ENCODE measurements at regions not wholly inside any gene's neighbourhood (a gene's known extent, or its start where the extent isn't known, plus 50 kb on each side); places are given as distances from the start of the nearest gene placed in this dataset.
A peak's percentile ranks its signal among the peaks of the same experiment; 100 is the strongest.

DNA sequence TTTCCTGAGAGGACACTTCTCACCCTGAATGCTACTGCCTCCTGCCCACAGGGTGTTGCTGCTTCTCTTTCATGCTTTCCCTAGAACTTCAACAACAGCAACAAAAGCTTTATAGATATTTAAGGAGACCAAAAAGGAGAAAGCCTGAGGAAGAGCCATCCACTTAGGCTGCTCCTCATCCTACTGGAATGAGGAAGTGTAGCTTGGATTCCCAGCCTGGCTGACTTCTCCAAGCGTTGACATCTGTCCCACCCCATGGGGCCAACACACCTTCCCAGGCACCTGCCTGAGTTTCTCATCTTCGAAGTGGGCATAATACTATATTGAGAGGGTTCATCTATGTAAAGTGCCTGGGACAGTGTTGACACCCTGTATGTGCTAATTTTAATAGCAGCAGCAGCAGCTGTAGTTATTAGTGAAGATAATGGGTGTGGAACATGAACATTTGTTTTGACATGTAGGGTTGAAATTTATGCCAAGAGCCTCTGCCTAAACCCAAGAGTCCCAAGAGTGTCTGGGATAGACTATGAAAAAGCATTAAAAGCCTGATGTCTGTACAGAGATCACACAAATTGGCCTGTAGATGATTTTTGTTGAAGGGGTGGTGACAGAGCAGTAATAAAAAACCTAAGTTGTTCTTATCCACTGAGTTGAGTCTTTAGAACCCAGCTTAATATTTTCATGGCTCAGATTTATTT lies 96.5 kb upstream of the PIAS1 start:
- H3K4me1 ChIP-seq, result no peaks in the 10 kb centered on the region
- no peak overlapping the region for H3K4me3 ChIP-seq
- no peak overlapping the region for H3K27ac ChIP-seq
- H3K27me3 ChIP-seq, result no peaks in the 10 kb centered on the region
- H3K9me3 ChIP-seq, result no peaks in the 10 kb centered on the region
- intact Hi-C loops (cut with DNase I; ENCODE audit: low total_unique reads), result no loop called here
- no peaks in the 10 kb centered on the region for H3K36me3 ChIP-seq
- DNase-seq (ENCODE audit: low spot score in 2 of 2), result no peak
- TF ChIP-seq POLR2A (IDR thresholded peaks at IDR 0.05) (no peak), POLR2AphosphoS5 (IDR thresholded peaks at IDR 0.05) (no peak)
- TF ChIP-seq, protein P1, sequence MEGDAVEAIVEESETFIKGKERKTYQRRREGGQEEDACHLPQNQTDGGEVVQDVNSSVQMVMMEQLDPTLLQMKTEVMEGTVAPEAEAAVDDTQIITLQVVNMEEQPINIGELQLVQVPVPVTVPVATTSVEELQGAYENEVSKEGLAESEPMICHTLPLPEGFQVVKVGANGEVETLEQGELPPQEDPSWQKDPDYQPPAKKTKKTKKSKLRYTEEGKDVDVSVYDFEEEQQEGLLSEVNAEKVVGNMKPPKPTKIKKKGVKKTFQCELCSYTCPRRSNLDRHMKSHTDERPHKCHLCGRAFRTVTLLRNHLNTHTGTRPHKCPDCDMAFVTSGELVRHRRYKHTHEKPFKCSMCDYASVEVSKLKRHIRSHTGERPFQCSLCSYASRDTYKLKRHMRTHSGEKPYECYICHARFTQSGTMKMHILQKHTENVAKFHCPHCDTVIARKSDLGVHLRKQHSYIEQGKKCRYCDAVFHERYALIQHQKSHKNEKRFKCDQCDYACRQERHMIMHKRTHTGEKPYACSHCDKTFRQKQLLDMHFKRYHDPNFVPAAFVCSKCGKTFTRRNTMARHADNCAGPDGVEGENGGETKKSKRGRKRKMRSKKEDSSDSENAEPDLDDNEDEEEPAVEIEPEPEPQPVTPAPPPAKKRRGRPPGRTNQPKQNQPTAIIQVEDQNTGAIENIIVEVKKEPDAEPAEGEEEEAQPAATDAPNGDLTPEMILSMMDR (IDR thresholded peaks at IDR 0.05), result no peak

DNA sequence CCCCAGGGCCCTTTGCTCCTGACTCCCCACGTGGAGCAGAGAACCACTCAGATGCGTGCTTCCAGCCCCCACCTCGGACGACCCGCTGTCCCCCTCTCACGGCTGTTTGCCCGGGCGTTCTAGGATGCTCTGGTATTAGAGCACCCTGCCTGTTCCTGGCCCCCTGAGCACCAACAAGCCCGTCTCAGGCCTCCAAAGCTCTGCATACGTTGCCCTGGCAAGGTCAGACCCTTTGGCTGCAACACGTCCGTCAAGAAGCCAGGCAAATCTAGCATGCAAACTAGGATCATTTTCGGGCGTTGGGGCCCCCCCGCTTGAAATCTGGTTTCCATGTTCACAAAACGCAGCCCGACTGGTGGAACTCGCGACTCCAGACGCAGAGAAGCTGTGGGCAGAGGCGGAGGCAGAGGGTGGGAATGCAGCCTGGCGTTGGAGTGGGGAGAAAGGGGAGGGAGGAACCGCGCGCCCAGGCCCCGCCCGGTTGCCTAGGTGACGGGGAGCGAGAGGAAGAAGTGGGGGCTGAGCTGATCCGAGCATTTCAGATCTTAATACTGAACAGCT lies 86.2 kb upstream of the PIAS1 start:
- Histone ChIP-seq H3K27ac (no peak overlapping the region), H3K9me3 (no peaks in the 10 kb centered on the region), H3K4me1 (no peaks in the 10 kb centered on the region), H3K27me3 (no peaks in the 10 kb centered on the region), H3K4me3 (peak overlapping the region; percentile 29 to 59 (median 45)), H3K36me3 (no peaks in the 10 kb centered on the region)
- intact Hi-C loops (cut with DNase I; ENCODE audit: low total_unique reads), result no loop called here
- DNase-seq (ENCODE audit: low spot score in 2 of 2), result peak; percentile 39 to 56
- TF ChIP-seq, protein P1 (IDR thresholded peaks at IDR 0.05), result no peak
- no peak for TF ChIP-seq POLR2A (IDR thresholded peaks at IDR 0.05)
- TF ChIP-seq POLR2AphosphoS5 (IDR thresholded peaks at IDR 0.05), result no peak

DNA sequence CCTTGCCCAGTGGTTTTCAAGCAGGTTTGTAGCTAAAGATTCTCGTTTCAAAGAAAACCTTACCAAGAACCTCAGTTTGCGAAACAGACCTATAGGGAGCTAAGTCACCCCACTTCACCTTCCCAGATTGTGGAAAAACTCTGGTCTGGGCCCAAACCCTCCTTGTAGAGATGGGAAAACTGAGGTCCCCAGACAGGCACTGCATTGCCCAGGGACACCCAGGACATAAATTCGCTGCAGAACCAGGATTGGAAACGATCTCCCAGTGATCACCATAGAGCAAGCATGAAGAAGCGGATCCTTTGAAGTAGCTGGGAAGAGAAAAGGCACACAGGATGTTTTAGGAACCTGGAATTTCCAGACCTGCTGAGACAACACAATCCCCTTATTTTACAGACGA lies 85.6 kb upstream of the PIAS1 start:
- DNase-seq (ENCODE audit: low spot score in 2 of 2), result no peak
- Histone ChIP-seq H3K9me3 (no peaks in the 10 kb centered on the region), H3K4me1 (no peaks in the 10 kb centered on the region), H3K36me3 (no peaks in the 10 kb centered on the region), H3K4me3 (peak overlapping the region in 2 of 3 donors; percentile 45 to 59), H3K27me3 (no peaks in the 10 kb centered on the region), H3K27ac (no peak overlapping the region)
- no peak for TF ChIP-seq POLR2A (IDR thresholded peaks at IDR 0.05)
- TF ChIP-seq, protein P1 (IDR thresholded peaks at IDR 0.05), result no peak
- no peak for TF ChIP-seq POLR2AphosphoS5 (IDR thresholded peaks at IDR 0.05)
- intact Hi-C loops (cut with DNase I; ENCODE audit: low total_unique reads), result no loop called here

DNA sequence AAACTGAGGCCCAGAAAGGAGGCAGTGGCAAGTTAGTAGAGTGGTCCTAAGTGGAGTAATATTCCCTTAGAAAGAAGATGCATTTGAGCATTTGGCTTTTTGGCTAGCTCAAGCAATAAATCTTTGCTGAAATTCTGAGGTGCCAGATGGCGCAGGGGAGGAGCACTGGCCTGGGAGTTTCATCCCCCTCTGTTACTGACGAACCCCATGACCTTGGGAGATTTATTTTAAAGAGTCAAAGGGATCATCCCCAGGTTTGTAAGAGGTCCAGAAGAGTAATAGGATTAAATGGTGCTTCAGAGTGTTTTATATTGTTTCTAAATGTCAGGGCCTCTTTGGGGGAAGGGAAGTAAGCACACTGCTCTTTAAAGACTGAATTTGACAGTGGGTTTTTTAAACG lies 85.1 kb upstream of the PIAS1 start:
- Histone ChIP-seq H3K36me3 (no peaks in the 10 kb centered on the region), H3K27me3 (no peaks in the 10 kb centered on the region), H3K9me3 (no peaks in the 10 kb centered on the region), H3K4me1 (no peaks in the 10 kb centered on the region), H3K27ac (no peak overlapping the region), H3K4me3 (no peak overlapping the region)
- DNase-seq (ENCODE audit: low spot score in 2 of 2), result no peak
- TF ChIP-seq POLR2AphosphoS5 (IDR thresholded peaks at IDR 0.05) (no peak), POLR2A (IDR thresholded peaks at IDR 0.05) (no peak)
- TF ChIP-seq, protein P1 (IDR thresholded peaks at IDR 0.05), result no peak
- intact Hi-C loops (cut with DNase I; ENCODE audit: low total_unique reads), result no loop called here

GRCh38 chr15:67969892-67970291 lies 84.2 kb upstream of the PIAS1 start:
- no peak overlapping the region for H3K4me3 ChIP-seq
- H3K27ac ChIP-seq, result no peak overlapping the region
- no peaks in the 10 kb centered on the region for H3K9me3 ChIP-seq
- H3K27me3 ChIP-seq, result no peaks in the 10 kb centered on the region
- intact Hi-C loops (cut with DNase I; ENCODE audit: low total_unique reads), result no loop called here
- TF ChIP-seq, protein P1 (IDR thresholded peaks at IDR 0.05), result no peak
- TF ChIP-seq POLR2AphosphoS5 (IDR thresholded peaks at IDR 0.05) (no peak), POLR2A (IDR thresholded peaks at IDR 0.05) (no peak)
- DNase-seq (ENCODE audit: low spot score in 2 of 2), result no peak
- no peaks in the 10 kb centered on the region for H3K36me3 ChIP-seq
- H3K4me1 ChIP-seq, result no peaks in the 10 kb centered on the region

All from breast epithelium (tissue), 4 donors.